ENCODE measurements at regions not wholly inside any gene's neighbourhood (a gene's known extent, or its start where the extent isn't known, plus 50 kb on each side); places are given as distances from the start of the nearest gene placed in this dataset.

DNA sequence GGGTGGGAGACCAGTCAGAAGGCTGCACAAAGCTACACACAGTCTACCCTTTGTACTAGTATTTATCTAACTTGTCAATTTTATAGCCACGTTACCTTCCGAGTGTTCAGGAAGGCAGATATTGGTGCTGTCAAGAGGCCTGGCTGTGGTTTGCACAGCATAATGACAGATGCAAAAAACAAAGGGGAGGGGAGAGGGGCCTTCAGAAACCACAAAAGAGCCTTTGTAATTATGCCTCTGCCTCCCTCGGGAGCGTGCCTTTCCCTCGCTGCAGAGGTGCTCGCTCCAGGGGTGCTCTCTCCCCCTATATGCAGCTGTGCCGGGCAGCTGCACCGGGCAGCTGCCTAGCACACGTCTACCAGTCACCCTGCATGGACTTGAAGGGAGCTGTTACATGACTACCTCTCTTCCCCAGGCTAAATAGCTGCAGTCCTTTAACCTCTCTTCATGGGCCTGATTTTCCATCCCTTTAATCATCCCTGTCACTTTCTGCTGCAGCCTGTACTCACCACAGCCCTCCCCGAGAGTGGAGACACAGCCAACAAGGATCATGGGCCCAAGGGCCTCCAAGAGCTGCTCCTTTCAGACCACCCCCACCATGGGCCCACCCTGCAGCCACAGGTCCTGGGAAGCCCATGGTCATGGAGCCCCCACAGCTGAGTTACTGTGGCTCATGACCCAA is 168.4 kb upstream of the PKDCC start:
- DNase-seq (ENCODE audit: low read depth in 2 of 2) = no peak

DNA sequence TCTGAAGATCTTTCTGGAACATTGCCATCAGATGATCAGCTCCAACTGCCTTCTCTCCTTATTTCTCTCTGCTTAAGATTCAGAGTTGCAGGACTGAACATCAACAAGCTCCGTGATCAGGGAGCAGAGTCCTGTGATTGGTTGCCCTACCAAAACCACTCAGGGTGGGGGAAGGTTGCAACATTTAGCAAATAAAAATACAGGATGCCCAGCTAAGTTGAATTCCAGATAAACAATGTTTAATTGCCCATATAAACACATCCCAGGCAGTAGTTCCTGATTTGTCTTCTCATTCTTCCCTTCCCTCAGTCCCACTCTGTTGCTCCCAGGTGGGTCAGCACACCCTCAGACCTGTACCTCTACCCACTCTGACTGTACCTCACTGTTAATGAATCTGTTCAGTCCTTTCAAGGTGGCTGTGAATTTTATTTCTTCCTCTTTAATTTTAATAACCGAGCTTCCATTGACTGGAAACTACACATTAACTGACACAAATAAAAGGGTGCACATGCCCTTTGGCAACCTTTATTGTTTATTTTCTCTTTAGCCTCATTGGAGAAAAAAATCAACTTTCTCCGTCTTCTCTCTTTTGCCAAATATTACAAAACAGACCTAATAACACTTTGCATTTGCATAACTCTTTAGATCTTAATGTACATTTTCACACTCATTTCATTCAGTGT is 167.1 kb upstream of the PKDCC start:
- DNase-seq (ENCODE audit: low read depth in 2 of 2) = no peak

DNA sequence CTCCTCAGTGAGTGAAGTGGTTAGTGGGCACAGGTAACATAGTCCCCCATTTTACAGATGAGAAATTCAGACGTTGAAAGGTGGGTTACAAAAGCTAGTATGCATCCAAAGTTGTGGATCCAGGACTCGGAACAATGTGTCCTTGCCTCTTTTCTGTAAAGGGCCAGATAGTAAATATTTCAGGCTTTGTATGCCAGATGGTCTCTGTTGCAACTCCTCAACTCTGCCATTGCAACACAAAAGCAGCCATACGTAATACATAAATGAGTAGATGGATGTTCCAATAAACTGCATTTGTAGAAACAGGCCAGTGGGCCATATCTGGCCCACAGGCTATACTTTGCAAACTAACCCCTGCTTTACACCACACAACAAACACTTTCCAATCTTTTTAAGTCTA is 166.6 kb upstream of the PKDCC start:
- no peak for DNase-seq (ENCODE audit: low read depth in 2 of 2)

DNA sequence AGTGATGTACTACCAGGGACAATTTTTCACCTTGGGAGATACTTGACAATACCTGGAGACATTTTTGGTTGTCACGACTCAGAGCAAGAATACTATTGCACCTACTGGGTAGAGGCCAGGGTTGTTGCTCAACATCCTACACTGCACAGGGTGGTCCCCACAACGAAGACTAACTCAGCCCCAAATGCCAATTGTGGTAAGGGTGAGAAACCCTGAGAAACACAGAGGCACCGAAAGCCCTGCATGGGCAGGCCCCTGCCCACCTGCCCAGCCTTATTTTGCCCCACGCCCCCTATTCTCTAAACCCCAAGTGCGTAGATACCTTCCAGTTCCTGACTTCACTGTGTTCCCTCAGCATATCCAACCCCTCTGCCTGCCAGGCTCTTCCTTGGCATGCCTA is 163.1 kb upstream of the PKDCC start:
- DNase-seq (ENCODE audit: low read depth in 2 of 2) = no peak

GRCh38 chr2:41886145-41886664 is 161.6 kb upstream of the PKDCC start:
- DNase-seq (ENCODE audit: low read depth in 2 of 2) = no peak

DNA sequence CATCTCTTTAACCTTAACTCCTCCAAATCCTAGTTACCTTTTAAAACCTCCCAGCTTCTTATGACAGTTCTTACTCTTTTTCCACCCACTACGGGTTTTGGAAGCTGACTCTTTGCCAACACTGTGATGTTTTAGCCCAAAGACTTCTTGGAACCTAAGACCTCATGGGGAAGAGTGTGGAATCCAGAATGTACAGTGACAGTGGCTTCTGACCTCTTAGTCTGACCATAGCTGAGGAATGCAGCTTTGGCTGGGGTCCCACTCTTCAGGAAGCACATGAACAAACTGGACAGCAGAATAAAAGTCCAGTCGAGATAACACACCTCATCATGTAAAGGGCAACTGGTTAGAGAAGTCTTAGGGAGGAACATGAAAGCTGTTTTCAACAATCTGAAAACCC is 161.1 kb upstream of the PKDCC start:
- DNase-seq (ENCODE audit: low read depth in 2 of 2) = no peak

- DNase-seq (ENCODE audit: low read depth in 2 of 2) = no peak
Measured at GRCh38 chr2:41890341-41890740, 157.5 kb upstream of the PKDCC start.

DNA sequence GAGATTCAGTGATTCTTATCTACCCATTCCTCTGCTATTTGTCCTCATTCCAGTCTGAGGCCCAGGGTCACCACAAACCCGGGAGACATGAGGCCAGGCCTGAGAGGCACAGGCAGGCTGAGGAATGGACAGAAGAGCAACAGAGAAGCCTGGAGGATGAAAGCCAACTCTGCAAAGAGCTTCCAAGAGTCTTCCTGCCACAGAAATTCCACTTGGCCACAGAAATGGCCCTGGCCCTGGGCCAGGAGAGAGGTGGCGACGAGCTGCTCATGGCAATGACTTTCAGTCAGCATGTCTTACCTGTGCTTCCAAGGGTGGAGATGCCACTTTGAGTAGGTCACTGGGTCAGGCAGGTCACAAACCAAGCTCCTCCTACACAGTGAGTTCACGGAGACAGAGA is 155.3 kb upstream of the PKDCC start:
- no peak for DNase-seq (ENCODE audit: low read depth in 2 of 2)

DNA sequence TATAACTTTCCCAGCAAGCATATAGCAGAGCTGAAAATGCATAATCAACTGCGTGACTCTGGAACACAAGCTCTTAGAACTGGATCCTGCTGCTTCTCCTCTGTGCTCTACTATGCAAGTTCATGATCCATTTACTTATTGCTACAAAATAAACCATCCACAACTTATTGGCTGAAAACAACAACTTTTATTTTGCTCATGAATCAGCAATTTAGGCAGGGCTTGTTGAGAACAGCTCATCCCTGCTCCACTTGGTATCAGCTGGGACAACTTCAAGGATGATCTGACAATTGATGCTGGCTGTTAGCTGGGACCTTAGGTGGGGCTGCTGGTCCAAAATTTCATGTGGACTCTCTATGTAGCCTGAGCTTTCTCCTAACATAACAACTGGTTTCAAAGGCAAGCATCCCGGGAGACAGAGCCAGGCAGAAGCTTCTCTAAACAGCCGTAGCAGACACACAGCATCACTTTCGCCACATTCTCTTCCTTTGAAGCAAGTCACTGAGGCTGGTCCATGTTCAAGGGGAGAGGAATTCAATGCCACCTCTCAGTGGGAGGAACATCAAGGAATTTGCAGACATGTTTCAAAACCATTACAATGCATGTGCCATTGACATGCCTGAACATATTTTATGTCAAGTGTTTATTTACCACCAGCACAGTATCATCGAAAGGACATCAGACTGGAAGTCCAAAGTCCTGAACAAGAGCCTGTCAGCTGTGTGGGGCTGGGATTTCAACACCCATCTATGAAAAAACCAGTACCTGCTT is 153.1 kb upstream of the PKDCC start:
- no peak for DNase-seq (ENCODE audit: low read depth in 2 of 2)

GRCh38 chr2:41895334-41895664 is 152.5 kb upstream of the PKDCC start:
- DNase-seq (ENCODE audit: low read depth in 2 of 2) = no peak

GRCh38 chr2:41896186-41896846 is 151.5 kb upstream of the PKDCC start:
- no peak for DNase-seq (ENCODE audit: low read depth in 2 of 2)

GRCh38 chr2:41899189-41899588 is 148.6 kb upstream of the PKDCC start:
- no peak for DNase-seq (ENCODE audit: low read depth in 2 of 2)

- DNase-seq (ENCODE audit: low read depth in 2 of 2) = no peak
Measured at GRCh38 chr2:41900101-41900577, 147.7 kb upstream of the PKDCC start.

GRCh38 chr2:41902897-41903296 is 144.9 kb upstream of the PKDCC start:
- no peak for DNase-seq (ENCODE audit: low read depth in 2 of 2)

- DNase-seq (ENCODE audit: low read depth in 2 of 2) = no peak
Measured at GRCh38 chr2:41903474-41904135, 144.2 kb upstream of the PKDCC start.

DNA sequence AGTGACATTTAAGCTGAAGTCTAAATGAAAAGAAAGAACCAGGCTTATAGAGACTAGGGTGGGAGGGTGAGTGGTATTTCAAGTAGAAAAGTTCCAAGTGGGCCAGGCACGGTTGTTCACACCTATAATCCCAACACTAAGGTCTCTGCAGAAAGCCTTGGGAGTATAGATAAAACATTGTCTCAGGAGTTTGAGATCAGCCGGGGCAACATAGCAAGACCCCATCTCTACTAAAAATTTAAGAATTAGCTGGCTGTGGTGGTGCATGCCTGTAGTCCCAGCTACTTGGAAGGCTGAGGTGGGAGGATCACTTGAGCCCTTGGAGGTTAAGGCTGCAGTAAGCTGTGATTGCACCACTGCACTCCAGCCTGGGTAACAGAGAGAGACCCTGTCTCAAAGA is 143.4 kb upstream of the PKDCC start:
- no peak for DNase-seq (ENCODE audit: low read depth in 2 of 2)

GRCh38 chr2:41905597-41906337 is 142.1 kb upstream of the PKDCC start:
- DNase-seq (ENCODE audit: low read depth in 2 of 2) = no peak

DNA sequence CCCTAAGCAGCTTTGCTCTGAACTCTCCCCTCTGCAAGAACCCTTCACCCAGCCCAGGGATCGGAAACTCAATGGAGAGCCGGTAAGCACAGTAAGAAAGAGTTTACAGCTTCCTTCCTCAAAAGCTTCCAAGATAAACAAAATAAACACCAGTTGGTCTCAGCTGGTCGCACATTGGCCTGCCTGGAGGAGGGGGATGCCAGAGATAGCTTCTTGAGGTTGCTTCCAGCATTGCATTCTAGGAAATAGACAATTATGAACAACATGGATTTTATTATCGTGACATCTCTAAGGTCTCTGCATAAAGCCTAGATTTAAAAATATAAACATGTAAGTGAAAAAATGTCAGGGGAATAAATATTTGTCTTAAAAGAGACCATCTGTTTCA is 141.5 kb upstream of the PKDCC start:
- no peak for DNase-seq (ENCODE audit: low read depth in 2 of 2)

DNA sequence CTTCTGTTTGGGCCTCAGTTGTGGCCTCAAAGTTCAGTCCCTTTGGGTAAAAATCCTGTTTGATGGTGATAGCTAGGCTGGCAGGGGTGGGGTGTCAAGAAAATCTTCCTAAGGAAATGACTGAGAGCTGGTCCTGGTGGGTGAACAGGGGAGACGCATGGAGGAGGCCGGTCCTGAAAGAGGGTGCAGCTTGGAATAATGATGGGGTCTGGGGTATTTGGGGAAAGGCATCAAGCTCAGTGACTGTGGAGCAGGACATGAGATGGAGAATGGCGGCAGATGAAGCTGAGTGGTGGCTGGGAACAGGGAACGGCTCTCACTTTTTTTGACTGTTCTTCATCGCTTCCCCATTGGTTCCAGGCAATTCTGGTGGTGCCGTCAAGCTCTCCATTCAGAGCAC is 140.7 kb upstream of the PKDCC start:
- DNase-seq (ENCODE audit: low read depth in 2 of 2) = no peak

GRCh38 chr2:41907771-41908207 is 140.0 kb upstream of the PKDCC start:
- DNase-seq (ENCODE audit: low read depth in 2 of 2) = no peak

DNA sequence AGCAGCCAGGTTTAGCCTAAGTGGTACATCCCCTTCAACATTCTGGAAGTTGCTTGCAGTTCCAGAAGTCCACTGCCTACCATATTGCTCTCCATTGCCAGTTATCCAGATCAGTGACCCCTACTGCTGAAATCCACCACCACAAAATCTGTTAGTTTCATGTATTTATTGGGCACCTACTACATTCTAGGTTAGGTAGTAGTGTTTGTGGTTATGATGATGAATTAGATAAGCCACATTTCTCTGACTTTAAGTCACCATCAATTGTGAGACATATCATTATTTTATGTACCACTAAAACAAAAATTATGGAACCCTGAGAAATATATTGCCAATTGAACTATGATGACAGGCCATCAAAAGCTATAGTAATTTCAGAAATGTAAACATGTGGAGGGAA is 139.5 kb upstream of the PKDCC start:
- DNase-seq (ENCODE audit: low read depth in 2 of 2) = no peak
